ENCODE measurements at regions not wholly inside any gene's neighbourhood (a gene's known extent, or its start where the extent isn't known, plus 50 kb on each side); places are given as distances from the start of the nearest gene placed in this dataset.

GRCh38 chr1:113217447-113218208, 144.6 kb downstream of the LRIG2 start:
- 68% methylated on average over 6 of the region's 7 CpGs for WGBS (ENCODE audit: insufficient coverage)
- H3K27me3 ChIP-seq (ENCODE audit: control insufficient read depth, insufficient read depth, low read length): no peaks in the 10 kb centered on the region
- DNase-seq (ENCODE audit: low read depth in 4 of 6, low spot score in 6 of 6): no peak
- H3K4me1 ChIP-seq (ENCODE audit: control insufficient read depth, insufficient read depth, low read length): no peaks in the 10 kb centered on the region
- no peak overlapping the region for H3K27ac ChIP-seq (ENCODE audit: low read depth, low read length)
- no peak overlapping the region for H3K4me3 ChIP-seq (ENCODE audit: low read depth, low read length)
- H3K36me3 ChIP-seq (ENCODE audit: control insufficient read depth, insufficient read depth, low read length): no peaks in the 10 kb centered on the region
- H3K9me3 ChIP-seq (ENCODE audit: control insufficient read depth, insufficient read depth, low read length): no peaks in the 10 kb centered on the region

DNA sequence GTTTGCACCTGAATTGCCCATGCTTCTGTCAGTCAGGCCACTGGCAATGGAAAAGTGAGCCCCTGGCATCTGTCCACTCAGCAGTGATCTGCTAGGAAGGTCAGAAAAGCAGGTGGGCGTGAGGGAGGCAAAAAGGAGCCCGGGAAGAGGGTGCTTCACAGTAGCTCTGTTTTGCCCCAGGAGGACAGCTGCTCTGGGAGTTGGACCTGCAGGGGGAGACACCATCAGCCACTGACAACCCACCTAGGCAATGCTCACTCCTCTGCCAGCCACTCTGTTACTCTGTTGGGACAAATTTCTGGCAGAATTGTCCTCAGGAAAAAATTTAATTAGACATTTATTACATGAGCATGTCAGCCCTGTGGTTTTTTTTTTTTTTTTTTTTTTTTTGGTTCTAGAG, 146.4 kb downstream of the LRIG2 start:
- no peaks in the 10 kb centered on the region for H3K27me3 ChIP-seq (ENCODE audit: control insufficient read depth, insufficient read depth, low read length)
- DNase-seq (ENCODE audit: low read depth in 4 of 6, low spot score in 6 of 6): no peak

DNA sequence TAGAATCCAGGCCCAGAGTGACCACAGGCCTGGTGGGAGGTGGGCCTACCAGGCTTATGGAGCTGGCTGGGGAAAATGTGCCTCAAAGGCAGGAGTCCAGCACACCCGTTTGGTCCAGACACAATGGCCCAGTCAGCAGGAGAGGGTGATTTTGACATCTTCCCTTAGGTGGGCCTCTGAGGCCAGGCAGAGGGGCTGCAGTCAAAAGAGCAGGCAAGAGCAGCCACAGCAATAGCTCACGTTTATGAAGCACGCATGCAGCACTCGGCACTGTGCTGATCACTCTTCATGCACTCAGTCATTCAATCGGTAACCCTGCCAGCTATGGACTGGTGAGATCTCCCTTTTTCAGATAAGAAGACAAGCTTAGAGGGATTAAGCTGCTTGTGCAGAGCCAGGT, 146.8 kb downstream of the LRIG2 start:
- no peaks in the 10 kb centered on the region for H3K36me3 ChIP-seq (ENCODE audit: control insufficient read depth, insufficient read depth, low read length)
- no peaks in the 10 kb centered on the region for H3K4me1 ChIP-seq (ENCODE audit: control insufficient read depth, insufficient read depth, low read length)
- no peak overlapping the region for H3K4me3 ChIP-seq (ENCODE audit: low read depth, low read length)
- H3K27me3 ChIP-seq (ENCODE audit: control insufficient read depth, insufficient read depth, low read length): no peaks in the 10 kb centered on the region
- 67% methylated on average over 5 of the region's 5 CpGs for WGBS (ENCODE audit: insufficient coverage)
- no peak for DNase-seq (ENCODE audit: low read depth in 4 of 6, low spot score in 6 of 6)
- no peak overlapping the region for H3K27ac ChIP-seq (ENCODE audit: low read depth, low read length)
- no peaks in the 10 kb centered on the region for H3K9me3 ChIP-seq (ENCODE audit: control insufficient read depth, insufficient read depth, low read length)

More for the DNA sequence above, 146.4 kb downstream of the LRIG2 start:
- Histone ChIP-seq H3K27ac (ENCODE audit: low read depth, low read length) (no peak overlapping the region), H3K9me3 (ENCODE audit: control insufficient read depth, insufficient read depth, low read length) (no peaks in the 10 kb centered on the region), H3K4me1 (ENCODE audit: control insufficient read depth, insufficient read depth, low read length) (no peaks in the 10 kb centered on the region), H3K36me3 (ENCODE audit: control insufficient read depth, insufficient read depth, low read length) (no peaks in the 10 kb centered on the region), H3K4me3 (ENCODE audit: low read depth, low read length) (no peak overlapping the region)
- WGBS (ENCODE audit: insufficient coverage): 20% methylated on average over 1 of the region's 2 CpGs

- Histone ChIP-seq H3K4me1 (ENCODE audit: control insufficient read depth, insufficient read depth, low read length) (no peaks in the 10 kb centered on the region), H3K27ac (ENCODE audit: low read depth, low read length) (no peak overlapping the region), H3K4me3 (ENCODE audit: low read depth, low read length) (no peak overlapping the region), H3K36me3 (ENCODE audit: control insufficient read depth, insufficient read depth, low read length) (no peaks in the 10 kb centered on the region), H3K27me3 (ENCODE audit: control insufficient read depth, insufficient read depth, low read length) (no peaks in the 10 kb centered on the region), H3K9me3 (ENCODE audit: control insufficient read depth, insufficient read depth, low read length) (no peaks in the 10 kb centered on the region)
- no CpG with 5 or more reads among the region's 2 CpGs for WGBS (ENCODE audit: insufficient coverage)
- no peak for DNase-seq (ENCODE audit: low read depth in 4 of 6, low spot score in 6 of 6)
These were observed 150.0 kb downstream of the LRIG2 start for GRCh38 chr1:113223040-113223439.

GRCh38 chr1:113223546-113223945, 150.5 kb downstream of the LRIG2 start:
- WGBS (ENCODE audit: insufficient coverage): 57% methylated on average over 8 of the region's 9 CpGs
- H3K27me3 ChIP-seq (ENCODE audit: control insufficient read depth, insufficient read depth, low read length): no peaks in the 10 kb centered on the region

DNA sequence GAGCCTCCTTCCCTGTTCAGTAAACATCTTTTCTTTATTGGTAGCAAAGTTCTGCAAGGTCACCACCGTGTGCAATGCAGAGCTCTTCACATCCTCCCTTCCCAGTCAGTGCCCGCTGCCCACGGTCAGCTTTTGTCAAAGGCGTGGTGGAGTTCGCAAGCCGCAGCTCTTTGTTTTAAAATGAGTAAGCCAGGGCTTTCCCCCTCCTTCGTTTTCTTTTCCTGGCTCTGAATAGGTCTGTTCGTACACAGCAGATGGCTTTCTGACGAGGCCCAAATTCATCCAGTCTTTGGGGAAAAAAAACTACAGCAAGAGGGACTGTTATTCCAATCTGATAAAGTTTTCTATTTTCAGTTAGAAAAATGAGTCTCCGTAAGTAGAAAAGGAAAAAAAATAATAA, 153.2 kb downstream of the LRIG2 start:
- DNase-seq (ENCODE audit: low read depth in 4 of 6, low spot score in 6 of 6): peak in 1 of 6 donors; percentile 89
- Histone ChIP-seq H3K27me3 (ENCODE audit: control insufficient read depth, insufficient read depth, low read length) (no peaks in the 10 kb centered on the region), H3K4me3 (ENCODE audit: low read depth, low read length) (no peak overlapping the region), H3K36me3 (ENCODE audit: control insufficient read depth, insufficient read depth, low read length) (no peaks in the 10 kb centered on the region), H3K27ac (ENCODE audit: low read depth, low read length) (no peak overlapping the region), H3K9me3 (ENCODE audit: control insufficient read depth, insufficient read depth, low read length) (no peaks in the 10 kb centered on the region), H3K4me1 (ENCODE audit: control insufficient read depth, insufficient read depth, low read length) (no peaks in the 10 kb centered on the region)
- WGBS (ENCODE audit: insufficient coverage): 60% methylated on average over 2 of the region's 10 CpGs

More at GRCh38 chr1:113223546-113223945, 150.5 kb downstream of the LRIG2 start:
- no peak overlapping the region for H3K4me3 ChIP-seq (ENCODE audit: low read depth, low read length)
- no peaks in the 10 kb centered on the region for H3K9me3 ChIP-seq (ENCODE audit: control insufficient read depth, insufficient read depth, low read length)
- DNase-seq (ENCODE audit: low read depth in 4 of 6, low spot score in 6 of 6): peak in 1 of 6 donors; percentile 45
- no peaks in the 10 kb centered on the region for H3K36me3 ChIP-seq (ENCODE audit: control insufficient read depth, insufficient read depth, low read length)
- H3K4me1 ChIP-seq (ENCODE audit: control insufficient read depth, insufficient read depth, low read length): no peaks in the 10 kb centered on the region
- H3K27ac ChIP-seq (ENCODE audit: low read depth, low read length): no peak overlapping the region

GRCh38 chr1:113231866-113232265, 158.4 kb upstream of the MAGI3 start:
- no peak overlapping the region for H3K4me3 ChIP-seq (ENCODE audit: low read depth, low read length)
- H3K36me3 ChIP-seq (ENCODE audit: control insufficient read depth, insufficient read depth, low read length): no peaks in the 10 kb centered on the region
- 79% methylated on average over 6 of the region's 13 CpGs for WGBS (ENCODE audit: insufficient coverage)
- no peak for DNase-seq (ENCODE audit: low read depth in 4 of 6, low spot score in 6 of 6)
- no peaks in the 10 kb centered on the region for H3K27me3 ChIP-seq (ENCODE audit: control insufficient read depth, insufficient read depth, low read length)
- no peaks in the 10 kb centered on the region for H3K9me3 ChIP-seq (ENCODE audit: control insufficient read depth, insufficient read depth, low read length)
- no peak overlapping the region for H3K27ac ChIP-seq (ENCODE audit: low read depth, low read length)
- no peaks in the 10 kb centered on the region for H3K4me1 ChIP-seq (ENCODE audit: control insufficient read depth, insufficient read depth, low read length)

GRCh38 chr1:113233441-113233840, 156.9 kb upstream of the MAGI3 start:
- H3K4me1 ChIP-seq (ENCODE audit: control insufficient read depth, insufficient read depth, low read length): no peaks in the 10 kb centered on the region
- no peak for DNase-seq (ENCODE audit: low read depth in 4 of 6, low spot score in 6 of 6)
- no peaks in the 10 kb centered on the region for H3K36me3 ChIP-seq (ENCODE audit: control insufficient read depth, insufficient read depth, low read length)
- H3K9me3 ChIP-seq (ENCODE audit: control insufficient read depth, insufficient read depth, low read length): no peaks in the 10 kb centered on the region
- 83% methylated on average over 1 of the region's 5 CpGs for WGBS (ENCODE audit: insufficient coverage)
- no peaks in the 10 kb centered on the region for H3K27me3 ChIP-seq (ENCODE audit: control insufficient read depth, insufficient read depth, low read length)
- no peak overlapping the region for H3K27ac ChIP-seq (ENCODE audit: low read depth, low read length)
- H3K4me3 ChIP-seq (ENCODE audit: low read depth, low read length): no peak overlapping the region

GRCh38 chr1:113241237-113241636, 149.1 kb upstream of the MAGI3 start:
- no peaks in the 10 kb centered on the region for H3K27me3 ChIP-seq (ENCODE audit: control insufficient read depth, insufficient read depth, low read length)
- no peak for DNase-seq (ENCODE audit: low read depth in 4 of 6, low spot score in 6 of 6)

GRCh38 chr1:113242481-113242880, 147.8 kb upstream of the MAGI3 start:
- Histone ChIP-seq H3K4me1 (ENCODE audit: control insufficient read depth, insufficient read depth, low read length) (no peaks in the 10 kb centered on the region), H3K27ac (ENCODE audit: low read depth, low read length) (no peak overlapping the region), H3K4me3 (ENCODE audit: low read depth, low read length) (no peak overlapping the region), H3K36me3 (ENCODE audit: control insufficient read depth, insufficient read depth, low read length) (no peaks in the 10 kb centered on the region), H3K9me3 (ENCODE audit: control insufficient read depth, insufficient read depth, low read length) (no peaks in the 10 kb centered on the region), H3K27me3 (ENCODE audit: control insufficient read depth, insufficient read depth, low read length) (no peaks in the 10 kb centered on the region)
- DNase-seq (ENCODE audit: low read depth in 4 of 6, low spot score in 6 of 6): no peak
- 82% methylated on average over 2 of the region's 5 CpGs for WGBS (ENCODE audit: insufficient coverage)

More at GRCh38 chr1:113241237-113241636, 149.1 kb upstream of the MAGI3 start:
- no peak overlapping the region for H3K4me3 ChIP-seq (ENCODE audit: low read depth, low read length)
- H3K4me1 ChIP-seq (ENCODE audit: control insufficient read depth, insufficient read depth, low read length): no peaks in the 10 kb centered on the region
- no peak overlapping the region for H3K27ac ChIP-seq (ENCODE audit: low read depth, low read length)
- H3K9me3 ChIP-seq (ENCODE audit: control insufficient read depth, insufficient read depth, low read length): no peaks in the 10 kb centered on the region
- WGBS (ENCODE audit: insufficient coverage): no CpG with 5 or more reads among the region's 2 CpGs
- no peaks in the 10 kb centered on the region for H3K36me3 ChIP-seq (ENCODE audit: control insufficient read depth, insufficient read depth, low read length)

Data from spinal cord (tissue), 9 donors.